HCT116 (cell line): ENCODE measurements at regions not wholly inside any gene's neighbourhood (a gene's known extent, or its start where the extent isn't known, plus 50 kb on each side); places are given as distances from the start of the nearest gene placed in this dataset.

ENCODE experiments used
- ELF1 ChIP-seq: IDR thresholded peaks from 2 replicates; pipeline ENCODE4 v1.6.1; 2012; ENCODE audit warnings: low read depth, borderline replicate concordance
- EZH2 ChIP-seq: fragments of 200-600 bp; sonication (generic); IDR thresholded peaks from 2 replicates; pipeline ENCODE4 v1.6.1; 2017; ENCODE audit warnings: antibody characterized with exemption, mixed run types
- EZH2phosphoT487 ChIP-seq: fragments of 200-600 bp; IDR thresholded peaks from 2 replicates; pipeline ENCODE4 v1.6.1; 2018; ENCODE audit warnings: antibody characterized with exemption, borderline replicate concordance
- FOSL1 ChIP-seq: IDR thresholded peaks from 2 replicates; pipeline ENCODE4 v1.6.1; 2012; ENCODE audit warnings: low read depth
- RAD21 ChIP-seq: IDR thresholded peaks from 2 replicates; pipeline ENCODE4 v1.6.1; 2012; ENCODE audit warnings: low read depth, mild to moderate bottlenecking
- REST ChIP-seq: IDR thresholded peaks from 2 replicates; pipeline ENCODE4 v1.6.1; 2012; ENCODE audit warnings: low read depth
- ZNF274 ChIP-seq: fragments of 200-500 bp; sonication (Bioruptor generic); IDR thresholded peaks from 2 replicates; pipeline ENCODE4 v1.6.1; 2014; ENCODE audit warnings: mild to moderate bottlenecking, low read depth, low read length, inconsistent platforms
- TF ChIP-seq, protein P1 (sequence below), 3 experiments: fragments of 200-600 bp in 1 of 3; sonication (generic) in 1 of 3; IDR thresholded peaks in 2 of 3; conservative IDR thresholded peaks in 1 of 3; 2 replicates each; pipeline ENCODE4 v1.5.1; 2012 to 2017; ENCODE audit warnings: low read depth in 2 of 3, low read length in 2 of 3, antibody characterized with exemption in 1 of 3, borderline replicate concordance in 1 of 3, control low read depth in 1 of 3, mild to moderate bottlenecking in 1 of 3, mixed read lengths in 1 of 3, mixed run types in 1 of 3, moderate library complexity in 1 of 3; ENCODE audit not compliant: insufficient read depth in 1 of 3

GRCh38 chr12:45601888-45602287, 127.6 kb upstream of the ARID2 start:
- TF ChIP-seq, protein P1, sequence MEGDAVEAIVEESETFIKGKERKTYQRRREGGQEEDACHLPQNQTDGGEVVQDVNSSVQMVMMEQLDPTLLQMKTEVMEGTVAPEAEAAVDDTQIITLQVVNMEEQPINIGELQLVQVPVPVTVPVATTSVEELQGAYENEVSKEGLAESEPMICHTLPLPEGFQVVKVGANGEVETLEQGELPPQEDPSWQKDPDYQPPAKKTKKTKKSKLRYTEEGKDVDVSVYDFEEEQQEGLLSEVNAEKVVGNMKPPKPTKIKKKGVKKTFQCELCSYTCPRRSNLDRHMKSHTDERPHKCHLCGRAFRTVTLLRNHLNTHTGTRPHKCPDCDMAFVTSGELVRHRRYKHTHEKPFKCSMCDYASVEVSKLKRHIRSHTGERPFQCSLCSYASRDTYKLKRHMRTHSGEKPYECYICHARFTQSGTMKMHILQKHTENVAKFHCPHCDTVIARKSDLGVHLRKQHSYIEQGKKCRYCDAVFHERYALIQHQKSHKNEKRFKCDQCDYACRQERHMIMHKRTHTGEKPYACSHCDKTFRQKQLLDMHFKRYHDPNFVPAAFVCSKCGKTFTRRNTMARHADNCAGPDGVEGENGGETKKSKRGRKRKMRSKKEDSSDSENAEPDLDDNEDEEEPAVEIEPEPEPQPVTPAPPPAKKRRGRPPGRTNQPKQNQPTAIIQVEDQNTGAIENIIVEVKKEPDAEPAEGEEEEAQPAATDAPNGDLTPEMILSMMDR (IDR thresholded peaks at IDR 0.05 in 2 of 3, conservative IDR thresholded peaks at IDR 0.05 in 1 of 3; ENCODE audit: borderline replicate concordance in 1 of 3, insufficient read depth in 1 of 3, low read depth in 2 of 3, low read length in 2 of 3) = no peak
- TF ChIP-seq ELF1 (no peak), RAD21 (no peak), EZH2 (no peak), ZNF274 (no peak), EZH2phosphoT487 (no peak), REST (no peak), FOSL1 (no peak)
